GM12891 (cell line): ENCODE measurements at regions not wholly inside any gene's neighbourhood (a gene's known extent, or its start where the extent isn't known, plus 50 kb on each side); places are given as distances from the start of the nearest gene placed in this dataset.
A peak's percentile ranks its signal among the peaks of the same experiment; 100 is the strongest.

Experiments used
- DNase-seq: peaks from one replicate; pipeline ENCODE4 v3.0.0; 2011; ENCODE audit warnings: low spot score; ENCODE audit not compliant: insufficient read length
- FAIRE-seq: peaks from 2 replicates; lab custom pipeline; 2011; peaks lifted over from hg19 to GRCh38; lab: Jason Lieb, UNC
- PAX5 ChIP-seq: IDR thresholded peaks from 2 replicates; pipeline ENCODE4 v1.6.1; 2011; ENCODE audit warnings: low read length, moderate library complexity, mild to moderate bottlenecking; ENCODE audit not compliant: insufficient read depth, severe bottlenecking
- POLR2A ChIP-seq: IDR thresholded peaks from 2 replicates; pipeline ENCODE4 v1.6.1; 2011; ENCODE audit warnings: low read depth, low read length, control low read depth
- POLR2AphosphoS5 ChIP-seq: IDR thresholded peaks from 2 replicates; pipeline ENCODE4 v1.6.1; 2011; ENCODE audit warnings: low read depth, low read length, control low read depth
- POU2F2 ChIP-seq: IDR thresholded peaks from 2 replicates; pipeline ENCODE4 v1.6.1; 2011; ENCODE audit warnings: low read depth, mild to moderate bottlenecking, control low read depth, low read length, moderate library complexity
- SPI1 ChIP-seq: IDR thresholded peaks from 2 replicates; pipeline ENCODE4 v1.6.1; 2011; ENCODE audit warnings: low read depth, low read length, control low read depth
- TAF1 ChIP-seq: IDR thresholded peaks from 2 replicates; pipeline ENCODE4 v1.6.1; 2011; ENCODE audit warnings: low read depth, low read length, control low read depth

GRCh38 chr5:77846422-77847128, 70.4 kb upstream of the TBCA start:
- DNase-seq: no peak
- FAIRE-seq: no peak
- TF ChIP-seq POU2F2 (no peak), TAF1 (no peak), POLR2A (no peak), POLR2AphosphoS5 (no peak), SPI1 (no peak), PAX5 (no peak)

GRCh38 chr5:77845324-77845646, 69.1 kb upstream of the TBCA start:
- no peak for TF ChIP-seq PAX5
- TF ChIP-seq POU2F2: no peak
- no peak for TF ChIP-seq TAF1
- TF ChIP-seq SPI1: no peak
- no peak for TF ChIP-seq POLR2A
- TF ChIP-seq POLR2AphosphoS5: no peak
- DNase-seq (no peak), FAIRE-seq (no peak)

GRCh38 chr5:77844623-77845323, 68.6 kb upstream of the TBCA start:
- DNase-seq: no peak
- TF ChIP-seq POLR2AphosphoS5 (no peak), POLR2A (no peak), TAF1 (no peak), POU2F2 (no peak), SPI1 (no peak)
- no peak for FAIRE-seq

GRCh38 chr5:77844373-77844622, 68.2 kb upstream of the TBCA start:
- no peak for TF ChIP-seq SPI1
- no peak for TF ChIP-seq POU2F2
- TF ChIP-seq PAX5: no peak
- no peak for TF ChIP-seq POLR2A
- no peak for TF ChIP-seq POLR2AphosphoS5
- no peak for TF ChIP-seq TAF1
- DNase-seq (no peak), FAIRE-seq (no peak)

- no peak for DNase-seq
- TF ChIP-seq POU2F2 (no peak), SPI1 (no peak), TAF1 (no peak), PAX5 (no peak), POLR2AphosphoS5 (no peak), POLR2A (no peak)
- no peak for FAIRE-seq
Measured at GRCh38 chr5:77843570-77844372, 67.6 kb upstream of the TBCA start.

GRCh38 chr5:77842243-77842642, 66.1 kb upstream of the TBCA start:
- no peak for DNase-seq
- FAIRE-seq: no peak
- TF ChIP-seq SPI1 (no peak), PAX5 (no peak), POLR2AphosphoS5 (no peak), POU2F2 (no peak), TAF1 (no peak), POLR2A (no peak)

GRCh38 chr5:77841616-77842015, 65.5 kb upstream of the TBCA start:
- FAIRE-seq (no peak), DNase-seq (no peak)
- TF ChIP-seq POU2F2 (no peak), POLR2AphosphoS5 (no peak), SPI1 (no peak), TAF1 (no peak)

GRCh38 chr5:77840930-77841329, 64.8 kb upstream of the TBCA start:
- no peak for TF ChIP-seq PAX5
- TF ChIP-seq TAF1: no peak
- no peak for TF ChIP-seq POLR2AphosphoS5
- no peak for TF ChIP-seq POU2F2
- TF ChIP-seq SPI1: no peak
- TF ChIP-seq POLR2A: no peak
- FAIRE-seq (no peak), DNase-seq (no peak)

- FAIRE-seq: peak; percentile 9
- TF ChIP-seq PAX5: no peak
- no peak for TF ChIP-seq SPI1
- TF ChIP-seq POLR2A: no peak
- TF ChIP-seq TAF1: no peak
- TF ChIP-seq POLR2AphosphoS5: no peak
- TF ChIP-seq POU2F2: no peak
- no peak for DNase-seq
Measured at GRCh38 chr5:77839691-77840090, 63.6 kb upstream of the TBCA start.
